ENCODE measurements at regions not wholly inside any gene's neighbourhood (a gene's known extent, or its start where the extent isn't known, plus 50 kb on each side); places are given as distances from the start of the nearest gene placed in this dataset.

DNA sequence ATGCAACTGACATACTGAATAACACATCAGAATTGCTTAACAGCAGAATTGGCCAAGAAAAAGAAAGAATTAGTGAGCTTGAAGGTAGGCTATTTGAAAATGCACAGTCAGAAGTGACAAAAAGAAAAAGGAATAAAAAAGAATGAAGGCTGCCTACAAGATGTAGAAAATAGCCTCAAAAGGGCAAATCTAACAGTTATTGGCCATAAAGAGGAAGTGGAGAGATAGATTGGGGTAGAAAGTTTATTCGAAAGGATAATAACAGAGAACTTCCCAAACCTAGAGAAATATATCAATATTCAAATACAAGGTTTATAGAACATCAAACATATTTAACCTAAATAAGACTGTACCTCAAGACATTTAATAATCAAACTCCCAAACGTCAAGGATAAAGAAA, 67.5 kb downstream of the ATP6V1G3 start:
- no peak for DNase-seq (ENCODE audit: low read depth)
- no peak overlapping the region for H3K4me3 ChIP-seq (ENCODE audit: low read length)
- TF ChIP-seq, protein P1, sequence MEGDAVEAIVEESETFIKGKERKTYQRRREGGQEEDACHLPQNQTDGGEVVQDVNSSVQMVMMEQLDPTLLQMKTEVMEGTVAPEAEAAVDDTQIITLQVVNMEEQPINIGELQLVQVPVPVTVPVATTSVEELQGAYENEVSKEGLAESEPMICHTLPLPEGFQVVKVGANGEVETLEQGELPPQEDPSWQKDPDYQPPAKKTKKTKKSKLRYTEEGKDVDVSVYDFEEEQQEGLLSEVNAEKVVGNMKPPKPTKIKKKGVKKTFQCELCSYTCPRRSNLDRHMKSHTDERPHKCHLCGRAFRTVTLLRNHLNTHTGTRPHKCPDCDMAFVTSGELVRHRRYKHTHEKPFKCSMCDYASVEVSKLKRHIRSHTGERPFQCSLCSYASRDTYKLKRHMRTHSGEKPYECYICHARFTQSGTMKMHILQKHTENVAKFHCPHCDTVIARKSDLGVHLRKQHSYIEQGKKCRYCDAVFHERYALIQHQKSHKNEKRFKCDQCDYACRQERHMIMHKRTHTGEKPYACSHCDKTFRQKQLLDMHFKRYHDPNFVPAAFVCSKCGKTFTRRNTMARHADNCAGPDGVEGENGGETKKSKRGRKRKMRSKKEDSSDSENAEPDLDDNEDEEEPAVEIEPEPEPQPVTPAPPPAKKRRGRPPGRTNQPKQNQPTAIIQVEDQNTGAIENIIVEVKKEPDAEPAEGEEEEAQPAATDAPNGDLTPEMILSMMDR (conservative IDR thresholded peaks at IDR 0.05; ENCODE audit: low read length) = no peak

DNA sequence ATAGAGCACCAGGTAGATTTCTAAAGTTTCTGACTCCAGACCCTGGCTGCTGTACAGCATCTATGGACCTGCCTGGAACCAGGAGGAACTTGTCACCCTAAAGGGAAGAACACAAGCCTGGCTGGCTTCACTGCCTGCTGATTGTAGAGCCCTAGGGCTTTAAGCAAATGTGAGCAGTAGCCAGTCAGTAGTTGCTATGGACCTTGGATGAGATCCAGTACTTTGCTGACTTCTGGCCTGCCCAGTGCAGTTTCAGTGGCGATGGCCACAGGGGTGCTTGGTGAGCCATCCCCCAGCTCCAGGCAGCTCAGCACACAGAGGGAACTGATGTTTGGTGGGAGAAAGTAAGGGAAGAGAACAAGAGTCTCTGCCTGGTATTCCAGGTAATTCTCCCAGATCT, 68.4 kb downstream of the ATP6V1G3 start:
- TF ChIP-seq, protein P1 (conservative IDR thresholded peaks at IDR 0.05; ENCODE audit: low read length) = no peak

DNA sequence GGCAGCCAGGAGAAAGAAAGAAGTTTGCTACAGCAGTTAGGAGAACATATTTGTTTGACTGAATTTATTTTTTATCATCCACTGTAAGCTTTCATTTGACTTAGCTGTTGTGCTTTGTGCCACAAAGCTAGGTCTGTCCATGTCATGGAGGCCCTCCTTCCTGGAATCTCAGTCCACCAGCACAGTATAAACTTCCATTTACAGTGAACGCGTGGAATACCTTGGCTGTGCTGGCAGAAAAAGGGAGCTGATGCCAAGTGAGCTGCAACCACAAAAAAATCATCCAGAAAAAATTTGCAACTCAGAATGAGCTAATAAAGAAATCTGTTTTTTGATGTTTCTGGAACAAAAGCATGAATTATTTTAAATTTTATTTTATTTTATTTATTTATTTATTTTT, 72.6 kb downstream of the ATP6V1G3 start:
- DNase-seq (ENCODE audit: low read depth) = peak; percentile 64
- TF ChIP-seq, protein P1 (conservative IDR thresholded peaks at IDR 0.05; ENCODE audit: low read length) = no peak
- H3K4me3 ChIP-seq (ENCODE audit: low read length) = no peak overlapping the region

More for the DNA sequence above, 68.4 kb downstream of the ATP6V1G3 start:
- H3K4me3 ChIP-seq (ENCODE audit: low read length) = no peak overlapping the region
- no peak for DNase-seq (ENCODE audit: low read depth)

DNA sequence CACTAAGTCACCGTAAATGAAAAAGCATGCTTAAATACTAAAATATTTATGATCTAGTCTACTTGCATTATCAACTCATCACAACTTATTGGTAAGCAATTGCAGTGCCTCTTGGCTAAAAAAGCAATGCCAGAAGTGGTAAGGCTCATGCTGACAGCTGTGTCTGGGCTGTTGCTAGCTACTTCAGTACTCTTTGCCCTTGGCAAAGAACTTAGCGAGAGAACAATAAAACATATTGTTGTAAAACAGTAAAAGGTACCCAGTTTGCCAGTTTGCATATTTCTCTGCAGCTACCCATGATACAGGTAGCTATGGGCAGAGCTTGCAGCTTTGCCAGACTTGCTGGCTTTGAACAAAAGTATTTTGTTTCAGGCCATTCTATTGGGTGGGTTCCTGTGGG, 73.1 kb downstream of the ATP6V1G3 start:
- H3K4me3 ChIP-seq (ENCODE audit: low read length) = no peak overlapping the region
- TF ChIP-seq, protein P1 (conservative IDR thresholded peaks at IDR 0.05; ENCODE audit: low read length) = no peak
- peak; percentile 42 for DNase-seq (ENCODE audit: low read depth)

DNA sequence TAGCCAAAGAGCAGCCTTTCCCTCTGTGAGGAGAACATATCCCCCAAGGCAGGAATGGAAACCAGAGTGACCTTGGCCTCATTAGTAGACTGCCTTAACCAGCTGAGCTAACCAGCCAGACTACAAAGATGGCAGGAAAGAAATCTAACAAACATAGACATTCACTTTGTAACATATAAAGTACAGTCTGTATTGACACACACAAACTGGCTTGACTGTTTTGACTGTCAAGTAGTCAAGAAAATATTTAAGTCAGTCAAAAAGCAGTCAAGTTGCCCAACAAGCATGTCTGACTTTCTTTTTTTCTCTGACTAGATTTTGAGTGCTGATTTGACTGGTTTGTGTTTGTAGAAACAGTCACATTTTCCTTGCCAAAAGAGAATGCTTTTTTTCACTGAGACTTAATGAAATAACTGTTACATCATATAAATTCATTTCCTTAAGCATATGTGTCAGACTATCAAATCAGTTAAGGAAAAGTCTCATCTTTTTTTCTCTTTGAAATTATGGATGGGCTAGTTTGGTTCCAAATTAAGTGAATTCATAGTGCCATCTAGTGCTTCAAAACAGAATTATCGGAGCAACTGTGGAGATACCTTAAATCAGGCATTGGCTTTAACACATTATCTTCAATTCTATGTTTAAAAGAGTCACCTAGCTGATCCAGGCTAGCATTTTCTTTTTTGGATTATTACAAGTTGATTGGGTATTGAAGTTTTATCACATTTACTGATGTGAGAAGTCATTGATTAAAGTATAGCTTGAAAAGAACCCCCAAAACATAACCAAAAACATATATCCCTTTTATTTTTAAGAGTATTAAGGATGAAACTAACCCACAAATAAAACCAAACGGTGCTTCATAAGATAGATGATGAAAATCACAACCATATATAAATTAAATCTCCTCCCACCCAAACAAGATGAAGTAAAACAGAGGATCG, 75.0 kb downstream of the ATP6V1G3 start:
- no peak overlapping the region for H3K4me3 ChIP-seq (ENCODE audit: low read length)
- peak; percentile 87 for DNase-seq (ENCODE audit: low read depth)
- TF ChIP-seq, protein P1 (conservative IDR thresholded peaks at IDR 0.05; ENCODE audit: low read length) = peak; percentile 75

DNA sequence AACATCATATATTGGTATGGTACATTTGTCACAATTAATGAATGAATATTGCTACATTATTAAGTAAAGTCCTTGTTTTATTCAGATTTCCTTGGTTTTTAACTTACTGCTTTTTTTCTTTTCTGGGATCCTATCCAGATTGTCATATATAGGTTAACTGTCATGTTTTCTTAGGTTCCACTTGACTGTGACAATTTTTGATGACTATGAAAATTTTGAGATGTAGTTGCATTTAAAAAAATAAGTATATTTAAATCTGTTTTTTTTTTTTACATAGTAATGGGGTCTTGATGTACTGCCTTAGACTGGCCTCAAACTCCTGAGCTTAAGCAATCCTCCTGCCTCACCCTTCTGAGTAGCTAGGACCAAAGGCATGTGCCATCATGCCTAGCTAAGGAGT, 76.8 kb downstream of the ATP6V1G3 start:
- no peak for DNase-seq (ENCODE audit: low read depth)
- TF ChIP-seq, protein P1 (conservative IDR thresholded peaks at IDR 0.05; ENCODE audit: low read length) = no peak

More for the DNA sequence above, 76.8 kb downstream of the ATP6V1G3 start:
- H3K4me3 ChIP-seq (ENCODE audit: low read length) = no peak overlapping the region

Measured in AG10803 (cell line).